GM23338 (cell line): ENCODE measurements at regions not wholly inside any gene's neighbourhood (a gene's known extent, or its start where the extent isn't known, plus 50 kb on each side); places are given as distances from the start of the nearest gene placed in this dataset.

Source experiments
- ATAC-seq: fragments of 200-7000 bp; cut with Tn5 transposase; 3 replicates; pipeline ENCODE4 v1.9.1; 2020
- DNase-seq: peaks from one replicate; pipeline ENCODE4 v3.0.0-alpha.2; 2015; ENCODE audit warnings: low spot score
- H2AFZ ChIP-seq: fragments of 200-600 bp; sonication (generic); 2 replicates; pipeline ENCODE4 v1.8.0; 2016; ENCODE audit warnings: antibody characterized with exemption, mild to moderate bottlenecking, moderate library complexity
- H3F3A ChIP-seq: fragments of 200-600 bp; sonication (generic); replicated peaks from 2 replicates; pipeline ENCODE4 v1.8.0; 2017; ENCODE audit warnings: antibody characterized with exemption, mixed run types, low read depth
- H3K27ac ChIP-seq: fragments of 200-600 bp; sonication (generic); 2 replicates; pipeline ENCODE4 v1.6.1; 2016; ENCODE audit warnings: low read depth
- H3K27me3 ChIP-seq: fragments of 200-600 bp; sonication (generic); 2 replicates; pipeline ENCODE4 v1.8.0; 2016; ENCODE audit warnings: mild to moderate bottlenecking, mixed run types, moderate library complexity; ENCODE audit not compliant: insufficient read depth
- H3K36me3 ChIP-seq: fragments of 200-600 bp; sonication (generic); 2 replicates; pipeline ENCODE4 v1.8.0; 2016; ENCODE audit warnings: mild to moderate bottlenecking; ENCODE audit not compliant: insufficient read depth
- H3K4me1 ChIP-seq: fragments of 200-600 bp; sonication (generic); 2 replicates; pipeline ENCODE4 v1.8.0; 2016; ENCODE audit warnings: mild to moderate bottlenecking, moderate library complexity; ENCODE audit not compliant: insufficient read depth
- H3K4me2 ChIP-seq: fragments of 200-600 bp; sonication (generic); 2 replicates; pipeline ENCODE4 v1.7.1; 2017; ENCODE audit warnings: mixed run types
- H3K4me3 ChIP-seq: fragments of 200-600 bp; sonication (generic); 2 replicates; pipeline ENCODE4 v1.6.1; 2016; ENCODE audit warnings: mixed run types
- H3K79me2 ChIP-seq: fragments of 200-600 bp; sonication (generic); replicated peaks from 2 replicates; pipeline ENCODE4 v1.8.0; 2017; ENCODE audit warnings: mild to moderate bottlenecking; ENCODE audit not compliant: insufficient read depth
- H3K9me2 ChIP-seq: fragments of 200-600 bp; sonication (generic); 2 replicates; pipeline ENCODE4 v1.8.0; 2017; ENCODE audit not compliant: insufficient read depth
- H4K20me1 ChIP-seq: fragments of 200-600 bp; sonication (generic); replicated peaks from 2 replicates; pipeline ENCODE4 v1.8.0; 2017; ENCODE audit warnings: mild to moderate bottlenecking; ENCODE audit not compliant: insufficient read depth
- H3K27ac Mint-ChIP-seq: 2 replicates; pipeline ENCODE4 v1.8.0; 2020; ENCODE audit warnings: inconsistent platforms, mild to moderate bottlenecking, moderate library complexity, mixed read lengths
- H3K27me3 Mint-ChIP-seq: 3 replicates; pipeline ENCODE4 v1.8.0; 2022; ENCODE audit warnings: low read depth, mild to moderate bottlenecking, moderate library complexity, mixed read lengths, inconsistent platforms; ENCODE audit not compliant: insufficient read depth, poor library complexity
- H3K36me3 Mint-ChIP-seq: 3 replicates; pipeline ENCODE4 v1.8.0; 2021; ENCODE audit warnings: low read depth, mild to moderate bottlenecking, inconsistent platforms, moderate library complexity, mixed read lengths
- H3K4me1 Mint-ChIP-seq: 3 replicates; pipeline ENCODE4 v1.8.0; 2020; ENCODE audit warnings: mild to moderate bottlenecking, inconsistent platforms, mixed read lengths
- H3K4me3 Mint-ChIP-seq: 3 replicates; pipeline ENCODE4 v1.8.0; 2021; ENCODE audit warnings: moderate library complexity, mild to moderate bottlenecking, inconsistent platforms, mixed read lengths
- H3K9me3 Mint-ChIP-seq: 3 replicates; pipeline ENCODE4 v1.8.0; 2020; ENCODE audit warnings: moderate library complexity, mild to moderate bottlenecking, inconsistent platforms, mixed read lengths
- CREB1 ChIP-seq: fragments of 250-450 bp; sonication (Bioruptor Pico); IDR thresholded peaks from 2 replicates; pipeline ENCODE4 v1.5.0; 2020; ENCODE audit warnings: low read depth, mild to moderate bottlenecking, moderate library complexity
- CTCF ChIP-seq, 2 experiments: fragments of 200-600 bp in 1 of 2; sonication (generic) in 1 of 2; conservative IDR thresholded peaks; 2 replicates each; pipeline versions ENCODE4 v1.5.1 to v1.6.1; 2016 to 2017; ENCODE audit warnings: antibody characterized with exemption in 2 of 2, low read depth in 2 of 2, mild to moderate bottlenecking in 2 of 2, moderate library complexity in 1 of 2
- ETS1 ChIP-seq: IDR thresholded peaks from 2 replicates; pipeline ENCODE4 v1.6.1; 2016; ENCODE audit warnings: antibody characterized with exemption
- EZH2 ChIP-seq: fragments of 200-600 bp; sonication (generic); IDR thresholded peaks from one replicate; pipeline ENCODE4 v1.8.0; 2017; ENCODE audit warnings: antibody characterized with exemption, mild to moderate bottlenecking, low read depth; ENCODE audit not compliant: unreplicated experiment
- EZH2phosphoT487 ChIP-seq: fragments of 200-600 bp; sonication (generic); IDR thresholded peaks from one replicate; pipeline ENCODE4 v1.8.1; 2018; ENCODE audit warnings: antibody characterized with exemption; ENCODE audit not compliant: unreplicated experiment
- JUNB ChIP-seq: IDR thresholded peaks from one replicate; pipeline ENCODE4 v1.6.1; 2016; ENCODE audit warnings: antibody characterized with exemption; ENCODE audit not compliant: unreplicated experiment
- NANOG ChIP-seq: IDR thresholded peaks from 2 replicates; pipeline ENCODE4 v1.6.1; 2016; ENCODE audit warnings: antibody characterized with exemption, borderline replicate concordance
- POLR2AphosphoS5 ChIP-seq: IDR thresholded peaks from 2 replicates; pipeline ENCODE4 v1.6.1; 2016; ENCODE audit warnings: antibody characterized with exemption, low read depth
- REST ChIP-seq: IDR thresholded peaks from one replicate; pipeline ENCODE4 v1.6.1; 2018; ENCODE audit warnings: antibody characterized with exemption; ENCODE audit not compliant: unreplicated experiment
- STAT1 ChIP-seq: IDR thresholded peaks from one replicate; pipeline ENCODE4 v1.6.1; 2016; ENCODE audit warnings: antibody characterized with exemption; ENCODE audit not compliant: unreplicated experiment
- ZNF114 ChIP-seq: fragments of 250-450 bp; sonication (Bioruptor Pico); IDR thresholded peaks from 2 replicates; pipeline ENCODE4 v1.5.0; 2020; ENCODE audit warnings: mild to moderate bottlenecking, moderate library complexity
- ZNF331 ChIP-seq: fragments of 250-450 bp; sonication (Bioruptor Pico); IDR thresholded peaks from 2 replicates; pipeline ENCODE4 v1.5.0; 2020; ENCODE audit warnings: low read depth, mild to moderate bottlenecking, moderate library complexity
- ZNF462 ChIP-seq: fragments of 250-450 bp; sonication (Bioruptor Pico); IDR thresholded peaks from 2 replicates; pipeline ENCODE4 v1.5.0; 2020; ENCODE audit warnings: mild to moderate bottlenecking, moderate library complexity

GRCh38 chr7:109284943-109285342 lies 715.3 kb downstream of the DNAJB9 start:
- H3K4me1 Mint-ChIP-seq, result no peaks in the 10 kb centered on the region
- Histone ChIP-seq H3K79me2 (no peaks in the 10 kb centered on the region), H3F3A (no peaks in the 10 kb centered on the region), H4K20me1 (no peaks in the 10 kb centered on the region), H3K4me2 (no peak overlapping the region), H3K27ac (no peak overlapping the region), H3K9me2 (no peaks in the 10 kb centered on the region), H2AFZ (no peak overlapping the region), H3K4me1 (no peaks in the 10 kb centered on the region), H3K27me3 (no peaks in the 10 kb centered on the region), H3K36me3 (no peaks in the 10 kb centered on the region), H3K4me3 (no peak overlapping the region)
- no peak for TF ChIP-seq NANOG
- TF ChIP-seq JUNB, result no peak
- no peak for TF ChIP-seq STAT1
- no peak for TF ChIP-seq POLR2AphosphoS5
- TF ChIP-seq ZNF114 (CRISPR knock-in tag), result no peak
- no peak for TF ChIP-seq ZNF462 (CRISPR knock-in tag)
- TF ChIP-seq ETS1, result no peak
- TF ChIP-seq EZH2phosphoT487, result no peak
- no peak for TF ChIP-seq EZH2
- no peak for TF ChIP-seq CTCF (conservative IDR thresholded peaks at IDR 0.05; ENCODE audit: low read depth in 2 of 2)
- TF ChIP-seq ZNF331 (CRISPR knock-in tag), result no peak
- no peak for TF ChIP-seq REST
- no peak for TF ChIP-seq CREB1 (CRISPR knock-in tag)
- no peaks in the 10 kb centered on the region for H3K27me3 Mint-ChIP-seq
- H3K9me3 Mint-ChIP-seq, result no peaks in the 10 kb centered on the region; the same call in 2 of the 3 replicates
- H3K4me3 Mint-ChIP-seq, result no peak overlapping the region
- H3K36me3 Mint-ChIP-seq, result peaks cover 3% of the 10 kb centered on the region; the same call in 1 of the 3 replicates
- ATAC-seq, result no peak
- no peak for DNase-seq
- no peak overlapping the region for H3K27ac Mint-ChIP-seq
